HG03060 (cell line): ENCODE measurements at regions not wholly inside any gene's neighbourhood (a gene's known extent, or its start where the extent isn't known, plus 50 kb on each side); places are given as distances from the start of the nearest gene placed in this dataset.

Experiments
- ATAC-seq: cut with Tn5 transposase; IDR thresholded peaks from one replicate; pipeline ENCODE4 v1.9.1; 2021; ENCODE audit warnings: low read depth, moderate number of reproducible peaks; ENCODE audit not compliant: unreplicated experiment

DNA sequence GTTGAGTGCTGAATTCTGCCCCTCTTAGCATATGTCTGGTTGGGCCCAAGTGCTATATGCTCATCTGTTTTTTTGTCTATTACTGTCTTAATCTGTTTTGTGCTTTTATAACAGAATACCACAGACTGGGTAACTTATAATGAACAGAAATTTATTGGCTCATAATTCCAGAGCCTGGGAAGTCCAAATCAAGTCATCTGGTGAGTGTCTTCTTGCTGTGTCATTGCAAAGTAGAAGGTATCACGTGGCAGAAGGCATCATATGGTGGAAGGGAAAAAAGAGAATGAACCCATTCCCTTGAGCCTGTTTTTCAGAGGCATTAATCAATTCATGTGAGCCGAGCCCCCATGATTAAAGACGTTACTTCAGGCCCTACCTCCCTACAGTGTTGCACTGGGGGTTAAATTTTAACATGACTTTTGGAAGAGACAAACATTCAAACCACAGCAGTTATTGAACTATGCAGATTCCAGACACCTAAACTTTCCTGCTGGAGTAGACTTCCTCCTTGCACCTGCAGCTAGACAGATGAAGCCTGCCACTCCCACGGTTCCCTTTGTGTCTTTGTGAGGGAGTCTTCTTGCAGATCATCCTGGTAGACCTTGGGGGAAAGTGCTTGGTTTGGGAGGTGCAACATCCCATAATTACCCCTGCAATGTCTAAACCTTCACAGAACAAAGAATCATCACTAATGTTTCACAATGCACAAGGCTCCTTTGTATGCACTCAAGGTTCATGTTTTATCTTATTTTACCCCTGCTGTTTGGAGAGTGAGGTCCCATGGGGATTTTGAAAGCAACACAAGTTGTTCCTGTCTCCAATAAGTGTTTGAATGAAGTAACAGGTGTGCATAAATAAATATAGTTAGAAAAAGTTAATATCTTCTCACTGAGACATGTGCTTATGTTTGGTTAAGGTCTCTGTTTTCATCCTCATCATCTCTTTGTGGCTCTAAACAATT is 64.7 kb upstream of the XCR1 start:
- ATAC-seq, result no peak

DNA sequence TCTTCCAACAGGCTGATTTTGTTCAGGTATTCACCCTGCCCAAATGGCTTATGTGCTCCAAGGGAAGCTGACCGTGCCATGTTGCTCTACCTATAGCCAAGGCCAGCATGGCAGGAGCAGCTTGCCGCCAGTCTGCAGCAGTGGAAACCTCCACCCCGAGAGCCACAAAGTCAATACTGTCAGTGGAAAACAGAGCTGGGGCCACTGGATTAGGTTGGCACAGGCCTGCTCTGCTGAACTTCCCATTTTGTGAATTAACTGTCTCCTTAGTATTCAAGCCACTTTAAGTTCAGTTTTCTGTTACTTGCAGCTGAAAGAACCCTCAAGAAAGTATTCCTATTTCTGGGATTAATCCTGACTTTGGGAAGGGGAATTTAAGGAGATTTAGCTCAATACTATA is 63.8 kb upstream of the XCR1 start:
- no peak for ATAC-seq

DNA sequence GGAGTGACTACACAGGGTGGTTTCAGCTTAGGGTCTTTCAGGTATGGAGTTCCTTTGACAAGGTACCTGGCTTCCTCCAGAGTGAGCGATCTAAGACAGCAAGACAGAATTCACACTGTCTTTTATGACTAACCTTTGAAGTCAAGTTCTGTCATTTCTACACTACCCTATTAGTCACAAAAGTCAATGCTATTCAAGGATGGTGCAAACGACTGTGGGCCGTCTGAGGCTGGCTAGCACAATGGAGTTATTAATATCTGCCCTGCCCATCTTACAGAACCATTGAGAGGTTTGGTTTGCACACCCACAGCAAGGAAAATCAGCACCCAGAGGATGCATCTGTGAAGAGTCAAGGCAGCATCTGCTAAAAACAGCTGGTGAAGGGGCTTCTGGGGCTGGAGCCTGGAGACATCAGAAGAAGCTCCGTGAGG is 62.9 kb upstream of the XCR1 start:
- ATAC-seq, result no peak

DNA sequence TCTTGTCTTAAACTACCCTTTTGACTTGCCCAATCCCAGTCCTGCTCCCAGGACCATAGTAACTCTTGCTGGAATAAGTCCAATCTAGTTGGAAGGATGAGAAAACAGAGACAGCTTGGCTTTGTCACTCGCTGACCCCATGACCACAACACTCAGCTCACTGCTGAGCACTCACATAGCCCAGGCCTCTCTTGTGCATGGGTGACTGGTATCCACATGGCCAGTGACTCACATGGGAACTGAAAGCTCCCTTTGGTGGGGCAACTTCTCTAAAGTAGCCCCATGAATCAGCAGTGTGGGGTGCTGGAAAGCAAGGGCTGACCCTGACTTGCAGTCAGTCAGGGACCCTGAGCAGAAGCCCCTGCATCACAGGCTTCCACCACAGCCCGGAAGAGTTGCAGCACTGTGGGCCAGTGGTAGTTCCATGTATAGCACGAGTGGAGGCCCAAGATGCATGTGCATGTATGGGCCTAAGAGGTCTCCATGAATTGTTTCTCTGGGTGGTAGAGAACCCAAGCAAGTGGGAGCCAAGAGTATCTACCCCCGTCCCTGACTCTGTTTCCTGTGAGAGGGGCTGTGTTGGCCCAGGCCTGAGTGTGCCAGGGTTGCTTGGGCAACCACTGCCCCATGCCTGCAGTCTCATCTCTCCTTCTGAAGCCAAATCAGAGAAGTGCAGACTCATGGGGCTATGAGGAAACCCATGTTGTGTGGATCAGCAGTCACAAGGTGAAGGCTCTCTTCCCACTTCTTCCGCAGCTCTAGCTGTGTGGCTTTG is 62.1 kb upstream of the XCR1 start:
- ATAC-seq, result peak; percentile 51

DNA sequence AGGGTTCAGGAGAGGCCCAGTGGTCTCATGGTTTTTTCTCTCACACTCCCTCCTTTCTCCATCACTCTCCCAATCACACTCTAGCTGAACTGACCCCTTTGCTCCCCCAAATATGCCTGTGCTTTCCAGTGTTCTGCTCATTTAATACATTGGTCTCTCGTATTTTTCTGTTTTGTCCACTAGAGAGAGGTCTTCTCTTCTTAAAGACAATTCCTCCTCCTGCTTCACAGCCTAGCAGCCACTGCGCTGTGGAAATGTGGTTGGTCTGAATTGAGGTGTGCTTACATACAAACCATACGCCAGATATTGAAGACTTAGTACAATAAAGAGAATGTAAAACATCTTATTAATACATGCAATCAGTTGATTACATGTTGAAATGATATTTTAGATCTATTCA is 60.6 kb upstream of the XCR1 start:
- no peak for ATAC-seq

DNA sequence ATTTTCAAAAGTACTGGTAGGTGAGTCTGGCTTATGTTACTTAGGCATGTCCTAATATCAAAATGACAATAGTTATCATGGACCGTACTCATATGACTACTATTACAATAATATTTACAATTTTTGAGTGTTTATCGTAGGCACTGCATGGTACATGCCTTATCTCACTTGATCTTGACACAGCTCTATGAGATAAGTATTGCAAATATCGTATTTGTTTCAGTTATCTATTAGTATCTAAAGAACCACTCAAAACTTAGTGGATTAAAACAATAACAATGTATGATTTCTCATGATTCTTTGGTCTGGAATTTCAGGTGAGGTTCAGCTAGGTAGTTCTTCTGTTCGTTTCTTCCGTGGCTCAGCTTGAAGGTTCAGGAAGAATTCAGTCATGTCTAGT is 59.7 kb upstream of the XCR1 start:
- no peak for ATAC-seq

DNA sequence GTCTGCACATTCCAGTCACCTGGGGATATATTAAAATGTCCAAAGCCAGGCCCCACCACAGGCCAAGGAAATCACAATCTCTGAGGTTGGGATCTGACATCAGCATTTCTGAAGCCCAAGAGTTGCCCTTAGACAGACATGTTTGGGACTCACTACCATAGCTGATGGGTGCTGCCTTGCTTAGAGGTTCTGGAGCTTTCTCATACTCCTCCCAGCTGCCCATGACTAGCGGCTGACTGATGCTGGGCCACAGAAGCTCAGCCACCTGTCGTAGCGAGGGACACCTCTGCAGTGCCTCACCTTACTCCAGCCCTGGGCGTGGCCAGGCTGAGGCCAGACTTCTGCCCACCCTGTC is 58.8 kb upstream of the XCR1 start:
- no peak for ATAC-seq

DNA sequence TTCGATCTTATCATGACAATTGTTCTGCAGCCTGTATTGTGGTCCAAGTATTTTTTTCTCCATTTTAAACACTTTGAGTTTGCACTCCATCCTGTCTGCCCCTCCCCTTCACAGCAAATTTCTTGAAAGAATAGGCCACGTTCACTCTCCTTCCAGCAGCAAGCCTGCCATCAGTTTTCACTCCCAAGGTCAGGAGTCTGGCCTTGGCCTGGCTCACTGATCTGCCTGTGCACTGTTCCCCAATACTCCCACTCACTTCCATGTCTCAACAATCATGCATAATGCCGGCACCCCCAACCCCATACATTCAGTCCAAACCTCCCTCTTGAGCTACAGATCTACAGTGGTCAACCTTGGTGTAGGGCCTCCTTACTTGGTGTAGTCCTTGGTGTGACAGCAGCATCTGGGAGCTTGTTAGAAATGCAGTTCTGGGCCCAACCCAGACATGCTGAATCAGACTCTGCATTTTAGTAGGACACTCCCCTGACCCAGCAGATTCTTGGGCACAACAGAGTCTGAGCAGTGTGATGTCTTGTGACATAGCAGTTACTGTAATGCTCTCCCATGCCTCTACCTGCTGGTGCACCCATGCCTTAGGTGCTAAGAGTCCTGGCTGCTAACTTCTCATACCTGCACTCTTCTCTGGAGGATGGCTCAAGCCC is 58.3 kb upstream of the XCR1 start:
- no peak for ATAC-seq

DNA sequence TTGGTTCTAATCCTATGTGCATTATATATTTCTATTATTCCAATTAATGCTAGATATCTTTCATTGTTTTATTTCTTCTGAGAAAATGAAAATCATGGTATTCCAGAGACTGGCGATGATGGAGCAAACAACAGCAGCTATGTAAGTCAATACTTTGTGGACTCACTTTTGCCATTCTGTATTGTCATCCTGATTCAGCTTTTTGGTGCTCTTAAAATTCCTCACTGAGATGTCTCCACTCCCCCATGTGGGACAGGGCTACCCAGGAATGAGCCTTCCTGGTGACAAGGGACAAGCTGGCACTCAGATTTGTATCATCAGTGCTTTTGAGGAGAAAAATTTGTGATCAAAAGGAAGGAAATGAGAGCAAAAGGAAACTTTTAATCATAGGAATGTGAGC is 56.7 kb upstream of the XCR1 start:
- ATAC-seq, result no peak

DNA sequence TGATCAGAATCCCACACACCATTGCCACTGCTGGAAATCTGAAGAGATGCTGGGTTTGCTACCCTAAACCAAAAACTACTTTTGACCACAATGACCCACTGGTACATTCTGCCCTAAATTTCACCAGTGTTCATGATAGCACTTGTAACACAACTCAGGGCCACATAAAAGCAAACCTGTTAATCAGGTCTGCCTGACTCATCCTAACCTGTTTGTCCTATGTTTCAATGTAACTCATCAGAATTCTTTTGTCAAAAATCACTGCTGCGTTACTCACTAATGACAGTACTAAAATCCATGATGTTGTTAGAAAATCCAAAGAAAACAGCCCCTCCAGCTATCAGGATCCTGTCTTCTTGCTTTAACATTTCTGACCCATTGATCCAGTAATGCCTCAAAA is 55.6 kb upstream of the XCR1 start:
- ATAC-seq, result no peak

DNA sequence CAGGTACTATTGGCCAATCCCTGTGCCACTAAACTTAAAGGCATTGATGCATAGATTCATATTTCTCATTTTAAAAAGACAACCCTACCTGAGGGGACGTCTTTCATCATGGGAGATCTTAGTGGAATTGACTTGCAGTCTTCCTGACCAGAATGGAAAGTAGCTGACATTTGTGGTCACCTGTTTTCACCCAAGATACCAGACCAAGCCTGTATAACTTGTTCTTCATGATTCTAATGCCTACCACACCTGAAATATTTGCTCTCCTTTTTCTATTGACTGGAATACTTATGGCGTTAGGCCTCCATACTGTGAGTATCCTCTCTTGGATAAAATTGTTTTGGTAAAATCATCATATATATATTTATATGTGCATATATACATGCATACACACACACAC is 54.7 kb upstream of the XCR1 start:
- no peak for ATAC-seq

DNA sequence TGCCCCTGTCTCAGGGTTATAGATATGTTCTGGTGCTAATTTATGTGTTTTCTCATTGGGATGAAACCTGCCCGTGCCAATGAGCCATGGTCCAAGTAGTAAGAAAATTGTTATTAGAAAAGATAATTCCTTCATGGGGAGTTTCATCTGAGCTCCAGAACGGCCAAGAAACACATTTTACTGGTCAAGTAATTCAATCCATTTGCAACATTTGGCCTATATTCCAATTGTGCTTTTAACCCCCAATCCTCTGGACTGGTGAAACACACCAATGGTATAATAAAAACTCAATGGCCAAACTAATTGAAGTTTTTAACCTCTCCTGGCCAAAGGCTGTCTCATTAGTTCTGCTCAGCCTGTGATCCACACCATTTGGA is 53.7 kb upstream of the XCR1 start:
- no peak for ATAC-seq

DNA sequence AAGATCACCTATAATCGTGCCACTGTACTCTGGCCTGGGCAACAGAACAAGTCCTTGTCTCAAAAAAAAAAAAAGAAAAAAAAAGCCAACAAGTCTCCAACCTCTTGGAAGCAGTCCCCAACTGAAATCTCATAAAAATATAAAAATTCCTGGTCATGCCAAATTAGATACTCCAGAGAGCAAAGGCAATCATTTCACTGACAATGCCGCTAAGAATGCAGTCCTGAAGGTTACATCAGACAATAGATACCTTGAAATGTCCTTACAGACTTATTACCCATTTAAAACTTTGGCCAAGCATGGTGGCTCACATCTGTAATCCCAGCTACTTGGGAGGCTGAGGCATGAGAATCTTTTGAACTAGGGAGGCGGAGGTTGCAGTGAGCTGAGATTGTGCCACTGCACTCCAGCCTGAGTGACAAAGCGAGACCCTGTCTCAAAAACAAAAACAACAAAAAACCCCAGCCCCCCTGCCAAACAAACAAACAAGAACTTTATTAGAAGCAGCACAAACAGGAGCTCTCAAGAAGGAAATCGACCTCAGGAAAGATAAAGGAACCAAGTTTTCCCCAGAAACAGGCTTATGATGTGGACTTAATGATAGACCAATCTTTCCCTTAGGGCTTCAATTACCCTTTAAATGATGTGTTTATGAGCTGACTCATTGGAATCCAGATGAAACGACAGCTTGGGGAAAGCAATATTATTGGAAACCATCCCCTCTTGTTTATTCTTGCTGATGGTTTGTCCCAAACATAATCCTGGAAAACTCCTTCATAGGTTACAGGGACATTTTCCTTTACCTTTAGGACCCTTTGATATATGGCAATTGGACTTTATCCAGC is 53.1 kb upstream of the XCR1 start:
- no peak for ATAC-seq

DNA sequence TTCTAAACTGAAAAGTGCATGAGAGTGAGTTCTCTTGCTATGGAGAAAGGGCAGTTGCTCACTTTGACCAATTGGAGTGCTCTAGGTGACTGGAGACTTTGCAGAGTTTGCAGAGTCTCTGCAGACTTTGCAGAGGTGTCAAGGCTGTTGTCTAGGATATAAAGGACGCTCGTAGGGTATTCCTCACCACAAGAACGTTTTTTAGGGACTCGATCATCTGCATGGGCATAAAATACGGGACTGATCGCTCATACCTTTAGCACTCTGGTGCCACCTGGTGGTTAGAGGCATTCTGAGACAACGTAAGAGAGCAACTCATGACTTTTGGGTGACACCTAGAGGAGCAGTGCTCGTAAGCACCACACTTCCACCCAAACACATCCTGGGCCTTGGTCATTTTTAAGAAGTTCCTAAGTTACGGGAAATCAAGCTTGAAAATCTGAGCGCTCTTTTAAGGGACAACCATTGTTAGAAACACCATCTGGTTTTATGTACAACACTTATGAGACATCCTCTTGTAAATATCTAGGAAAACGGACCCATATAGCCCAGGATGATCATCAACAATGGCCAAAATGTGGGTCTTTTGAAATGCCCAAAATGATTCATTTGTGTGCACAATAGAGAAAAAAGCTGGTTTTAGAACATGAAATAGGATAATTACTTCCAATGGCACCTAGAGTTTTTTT is 51.6 kb upstream of the XCR1 start:
- ATAC-seq, result no peak
